Mesendoderm (in vitro differentiated cells): ENCODE measurements at regions not wholly inside any gene's neighbourhood (a gene's known extent, or its start where the extent isn't known, plus 50 kb on each side); places are given as distances from the start of the nearest gene placed in this dataset.

Source experiments
- DNase-seq: peaks from one replicate; pipeline ENCODE4 v3.0.0; 2013
- H2AK5ac ChIP-seq: 2 replicates; pipeline ENCODE4 v1.6.1; 2013; ENCODE audit warnings: low read length, inconsistent platforms
- H2BK120ac ChIP-seq: 2 replicates; pipeline ENCODE4 v1.6.1; 2013; ENCODE audit warnings: low read depth, mild to moderate bottlenecking, low read length, moderate library complexity, mixed read lengths
- H2BK15ac ChIP-seq: replicated peaks from 2 replicates; pipeline ENCODE4 v1.6.1; 2013; ENCODE audit warnings: low read depth, mild to moderate bottlenecking, moderate library complexity
- H2BK5ac ChIP-seq: 2 replicates; pipeline ENCODE4 v1.6.1; 2013; ENCODE audit warnings: low read length, inconsistent platforms
- H3K18ac ChIP-seq: 2 replicates; pipeline ENCODE4 v1.6.1; 2013; ENCODE audit warnings: mild to moderate bottlenecking, low read length, mixed read lengths
- H3K23ac ChIP-seq: one replicate; pipeline ENCODE4 v1.6.1; 2013; ENCODE audit warnings: low read length
- H3K27ac ChIP-seq: 2 replicates; pipeline ENCODE4 v1.5.1; 2013; ENCODE audit warnings: low read depth, mild to moderate bottlenecking, inconsistent platforms, low read length, moderate library complexity
- H3K27me3 ChIP-seq: 2 replicates; pipeline ENCODE4 v1.6.1; 2013; ENCODE audit warnings: low read length, control low read depth, mild to moderate bottlenecking, inconsistent platforms; ENCODE audit not compliant: insufficient read depth, poor library complexity
- H3K36me3 ChIP-seq: 2 replicates; pipeline ENCODE4 v1.6.1; 2013; ENCODE audit warnings: low read length, inconsistent platforms; ENCODE audit not compliant: control insufficient read depth, insufficient read depth
- H3K4ac ChIP-seq: one replicate; pipeline ENCODE4 v1.6.1; 2013; ENCODE audit warnings: low read depth, mild to moderate bottlenecking, low read length, moderate library complexity
- H3K4me1 ChIP-seq: 2 replicates; pipeline ENCODE4 v1.6.1; 2013; ENCODE audit warnings: low read depth, low read length, inconsistent platforms; ENCODE audit not compliant: control insufficient read depth
- H3K4me2 ChIP-seq: 2 replicates; pipeline ENCODE4 v1.6.1; 2013; ENCODE audit warnings: low read length
- H3K4me3 ChIP-seq: 2 replicates; pipeline ENCODE4 v1.5.1; 2013; ENCODE audit warnings: mild to moderate bottlenecking, low read length
- H3K56ac ChIP-seq: one replicate; pipeline ENCODE4 v1.6.1; 2013; ENCODE audit warnings: low read length
- H3K79me1 ChIP-seq: 2 replicates; pipeline ENCODE4 v1.6.1; 2013; ENCODE audit warnings: low read length, inconsistent platforms
- H3K79me2 ChIP-seq: 2 replicates; pipeline ENCODE4 v1.6.1; 2013; ENCODE audit warnings: mild to moderate bottlenecking, low read length; ENCODE audit not compliant: control insufficient read depth, insufficient read depth
- H3K9ac ChIP-seq: 2 replicates; pipeline ENCODE4 v1.6.1; 2013; ENCODE audit warnings: low read length, inconsistent platforms
- H4K5ac ChIP-seq: one replicate; pipeline ENCODE4 v1.6.1; 2013; ENCODE audit warnings: low read length
- H4K8ac ChIP-seq: one replicate; pipeline ENCODE4 v1.6.1; 2013; ENCODE audit warnings: low read depth, mild to moderate bottlenecking, control low read depth, low read length, moderate library complexity
- WGBS: extraction: QIAGEN DNeasy Blood & Tissue Kit; methylation state at CpG from one replicate; pipeline ENCODE4 v1.1.7; 2013; ENCODE audit warnings: low lambda C conversion rate, missing lambda C conversion rate; ENCODE audit not compliant: insufficient coverage; ENCODE audit errors: extremely low coverage; 5-methylcytosine and 5-hydroxymethylcytosine counted together

GRCh38 chr12:75724307-75724927 is 213.0 kb upstream of the KRR1 start:
- no peak overlapping the region for H3K4ac ChIP-seq
- H3K4me1 ChIP-seq = peaks cover 13% of the 10 kb centered on the region
- DNase-seq = no peak
- H3K18ac ChIP-seq = peak overlapping the region; percentile 65
- H3K79me1 ChIP-seq = no peaks in the 10 kb centered on the region
- no peak overlapping the region for H2AK5ac ChIP-seq
- H3K4me2 ChIP-seq = no peak overlapping the region
- H3K27ac ChIP-seq = no peak overlapping the region
- no peak overlapping the region for H3K9ac ChIP-seq
- H3K79me2 ChIP-seq = no peaks in the 10 kb centered on the region
- H3K23ac ChIP-seq = no peak overlapping the region
- no peaks in the 10 kb centered on the region for H3K27me3 ChIP-seq
- no peak overlapping the region for H3K56ac ChIP-seq
- no peak overlapping the region for H2BK5ac ChIP-seq
- no peaks in the 10 kb centered on the region for H3K36me3 ChIP-seq
- H4K8ac ChIP-seq = no peak overlapping the region
- H3K4me3 ChIP-seq = no peak overlapping the region
- WGBS = no CpG with 5 or more reads among the region's 11 CpGs
- no peak overlapping the region for H4K5ac ChIP-seq
- peak overlapping the region; percentile 9 for H2BK120ac ChIP-seq
- H2BK15ac ChIP-seq = no peak overlapping the region

GRCh38 chr12:75722714-75723200 is 211.3 kb upstream of the KRR1 start:
- Histone ChIP-seq H4K8ac (no peak overlapping the region), H3K23ac (no peak overlapping the region), H3K18ac (peak overlapping the region; percentile 86), H3K4me1 (peaks cover 13% of the 10 kb centered on the region), H3K4ac (no peak overlapping the region), H3K4me3 (no peak overlapping the region), H3K56ac (peak overlapping the region; percentile 0), H3K27ac (no peak overlapping the region), H2BK120ac (peak overlapping the region; percentile 38), H3K4me2 (no peak overlapping the region), H3K9ac (no peak overlapping the region), H3K79me2 (no peaks in the 10 kb centered on the region), H3K79me1 (no peaks in the 10 kb centered on the region), H3K36me3 (no peaks in the 10 kb centered on the region), H2BK15ac (peak overlapping the region; percentile 27), H3K27me3 (no peaks in the 10 kb centered on the region), H2BK5ac (no peak overlapping the region), H4K5ac (no peak overlapping the region), H2AK5ac (no peak overlapping the region)
- no CpG with 5 or more reads among the region's 5 CpGs for WGBS
- peak; percentile 69 for DNase-seq

- Histone ChIP-seq H3K4me1 (peaks cover 13% of the 10 kb centered on the region), H3K79me1 (no peaks in the 10 kb centered on the region), H2AK5ac (no peak overlapping the region), H2BK120ac (peak overlapping the region; percentile 82), H2BK5ac (no peak overlapping the region), H4K8ac (peak overlapping the region; percentile 93), H3K9ac (no peak overlapping the region), H3K27me3 (no peaks in the 10 kb centered on the region), H3K18ac (peak overlapping the region; percentile 43), H4K5ac (no peak overlapping the region), H2BK15ac (peak overlapping the region; percentile 57), H3K79me2 (no peaks in the 10 kb centered on the region), H3K4me3 (no peak overlapping the region), H3K4me2 (no peak overlapping the region), H3K36me3 (no peaks in the 10 kb centered on the region), H3K23ac (no peak overlapping the region), H3K27ac (no peak overlapping the region), H3K4ac (no peak overlapping the region), H3K56ac (peak overlapping the region; percentile 68)
- no peak for DNase-seq
- WGBS = no CpG with 5 or more reads among the region's 2 CpGs
These were observed 210.4 kb upstream of the KRR1 start for GRCh38 chr12:75721796-75722195.

GRCh38 chr12:75720812-75721641 is 209.6 kb upstream of the KRR1 start:
- peaks cover 16% of the 10 kb centered on the region for H3K4me1 ChIP-seq
- H2BK5ac ChIP-seq = peak overlapping the region; percentile 78
- H3K23ac ChIP-seq = no peak overlapping the region
- no peaks in the 10 kb centered on the region for H3K27me3 ChIP-seq
- H3K79me2 ChIP-seq = no peaks in the 10 kb centered on the region
- WGBS = no CpG with 5 or more reads among the region's 6 CpGs
- H3K18ac ChIP-seq = no peak overlapping the region
- H3K4me3 ChIP-seq = no peak overlapping the region
- H3K79me1 ChIP-seq = no peaks in the 10 kb centered on the region
- H3K4me2 ChIP-seq = no peak overlapping the region
- H3K4ac ChIP-seq = no peak overlapping the region
- DNase-seq = peak; percentile 90
- H3K56ac ChIP-seq = peak overlapping the region; percentile 68
- H2BK120ac ChIP-seq = no peak overlapping the region
- no peak overlapping the region for H2BK15ac ChIP-seq
- H3K9ac ChIP-seq = peak overlapping the region; percentile 9
- H3K27ac ChIP-seq = peak overlapping the region; percentile 26
- peak overlapping the region; percentile 56 for H2AK5ac ChIP-seq
- no peak overlapping the region for H4K8ac ChIP-seq
- H3K36me3 ChIP-seq = no peaks in the 10 kb centered on the region
- no peak overlapping the region for H4K5ac ChIP-seq

GRCh38 chr12:75717902-75718301 is 206.5 kb upstream of the KRR1 start:
- no peak overlapping the region for H3K27ac ChIP-seq
- no peak overlapping the region for H3K4me3 ChIP-seq
- H3K23ac ChIP-seq = no peak overlapping the region
- no peak overlapping the region for H2BK5ac ChIP-seq
- H2BK120ac ChIP-seq = no peak overlapping the region
- H3K4me1 ChIP-seq = peaks cover 19% of the 10 kb centered on the region
- no peaks in the 10 kb centered on the region for H3K36me3 ChIP-seq
- no peak overlapping the region for H2AK5ac ChIP-seq
- H4K8ac ChIP-seq = no peak overlapping the region
- no peak overlapping the region for H3K9ac ChIP-seq
- H3K79me1 ChIP-seq = no peaks in the 10 kb centered on the region
- H3K56ac ChIP-seq = no peak overlapping the region
- no peak overlapping the region for H3K18ac ChIP-seq
- H3K27me3 ChIP-seq = no peaks in the 10 kb centered on the region
- no peak overlapping the region for H4K5ac ChIP-seq
- H2BK15ac ChIP-seq = no peak overlapping the region
- DNase-seq = no peak
- H3K4ac ChIP-seq = no peak overlapping the region
- H3K79me2 ChIP-seq = no peaks in the 10 kb centered on the region
- H3K4me2 ChIP-seq = no peak overlapping the region
